ENCODE measurements at regions not wholly inside any gene's neighbourhood (a gene's known extent, or its start where the extent isn't known, plus 50 kb on each side); places are given as distances from the start of the nearest gene placed in this dataset.

- no peaks in the 10 kb centered on the region for H3K36me3 ChIP-seq
- intact Hi-C loops (cut with DNase I; ENCODE audit: low total_unique reads): loop anchor here (10.0 kb wide), 1 partner anchor 199 kb away; no protein-coding TSS in a partner anchor
- peaks cover 0 to 15% (median 8%) of the 10 kb centered on the region in 4 donors for H3K4me1 ChIP-seq
- DNase-seq: no peak
- no peaks in the 10 kb centered on the region for H3K27me3 ChIP-seq
- H3K9me3 ChIP-seq: no peaks in the 10 kb centered on the region
- no peak for TF ChIP-seq CTCF (IDR thresholded peaks at IDR 0.05)
- no peak overlapping the region for H3K4me3 ChIP-seq
- H3K27ac ChIP-seq: no peak overlapping the region
These were observed 166.6 kb downstream of the SLC28A3 start for GRCh38 chr9:84173961-84174360.

- intact Hi-C loops (cut with DNase I; ENCODE audit: low total_unique reads): loop anchor here (10.0 kb wide), 1 partner anchor 200 kb away; no protein-coding TSS in a partner anchor
- no peak for TF ChIP-seq CTCF (IDR thresholded peaks at IDR 0.05)
- no peak for DNase-seq
- H3K4me3 ChIP-seq: no peak overlapping the region
- no peak overlapping the region for H3K27ac ChIP-seq
- H3K27me3 ChIP-seq: no peaks in the 10 kb centered on the region
- H3K9me3 ChIP-seq: no peaks in the 10 kb centered on the region
- no peaks in the 10 kb centered on the region for H3K36me3 ChIP-seq
- peaks cover 0 to 15% (median 8%) of the 10 kb centered on the region in 4 donors for H3K4me1 ChIP-seq
These were observed 166.1 kb downstream of the SLC28A3 start for GRCh38 chr9:84174486-84174885.

- Histone ChIP-seq H3K27me3 (no peaks in the 10 kb centered on the region), H3K9me3 (no peaks in the 10 kb centered on the region), H3K36me3 (no peaks in the 10 kb centered on the region), H3K4me3 (no peak overlapping the region), H3K27ac (no peak overlapping the region), H3K4me1 (peaks cover 0 to 13% (median 6%) of the 10 kb centered on the region in 4 donors)
- no peak for TF ChIP-seq CTCF (IDR thresholded peaks at IDR 0.05)
- DNase-seq: no peak
- intact Hi-C loops (cut with DNase I; ENCODE audit: low total_unique reads): loop anchor here (10.0 kb wide), 1 partner anchor 203 kb away; no protein-coding TSS in a partner anchor
These were observed 163.2 kb downstream of the SLC28A3 start for GRCh38 chr9:84177407-84177806.

GRCh38 chr9:84179531-84179930, 161.0 kb downstream of the SLC28A3 start:
- Histone ChIP-seq H3K4me1 (peaks cover 0 to 17% (median 6%) of the 10 kb centered on the region in 4 donors), H3K9me3 (no peaks in the 10 kb centered on the region), H3K27ac (no peak overlapping the region), H3K36me3 (no peaks in the 10 kb centered on the region), H3K27me3 (no peaks in the 10 kb centered on the region), H3K4me3 (no peak overlapping the region)
- TF ChIP-seq CTCF (IDR thresholded peaks at IDR 0.05): no peak
- intact Hi-C loops (cut with DNase I; ENCODE audit: low total_unique reads): loop anchor here (10.0 kb wide), 1 partner anchor 205 kb away; no protein-coding TSS in a partner anchor
- DNase-seq: no peak

- H3K27ac ChIP-seq: no peak overlapping the region
- TF ChIP-seq CTCF (IDR thresholded peaks at IDR 0.05): no peak
- H3K4me1 ChIP-seq: peaks cover 0 to 17% (median 6%) of the 10 kb centered on the region in 4 donors
- H3K36me3 ChIP-seq: no peaks in the 10 kb centered on the region
- no peaks in the 10 kb centered on the region for H3K9me3 ChIP-seq
- no peak overlapping the region for H3K4me3 ChIP-seq
- no peak for DNase-seq
- H3K27me3 ChIP-seq: no peaks in the 10 kb centered on the region
- intact Hi-C loops (cut with DNase I; ENCODE audit: low total_unique reads): no loop called here
These were observed 153.5 kb downstream of the SLC28A3 start for GRCh38 chr9:84187090-84187489.

GRCh38 chr9:84189904-84190303, 150.7 kb downstream of the SLC28A3 start:
- no peaks in the 10 kb centered on the region for H3K27me3 ChIP-seq
- no peak for TF ChIP-seq CTCF (IDR thresholded peaks at IDR 0.05)
- no peaks in the 10 kb centered on the region for H3K9me3 ChIP-seq
- intact Hi-C loops (cut with DNase I; ENCODE audit: low total_unique reads): no loop called here
- H3K27ac ChIP-seq: no peak overlapping the region
- peaks cover 0 to 10% (median 5%) of the 10 kb centered on the region in 4 donors for H3K4me1 ChIP-seq
- no peaks in the 10 kb centered on the region for H3K36me3 ChIP-seq
- DNase-seq: no peak
- H3K4me3 ChIP-seq: no peak overlapping the region
